WTC11 (cell line): ENCODE measurements at regions not wholly inside any gene's neighbourhood (a gene's known extent, or its start where the extent isn't known, plus 50 kb on each side); places are given as distances from the start of the nearest gene placed in this dataset.

Experiments used
- ATAC-seq: fragments of 200-7000 bp; cut with Tn5 transposase; 2 replicates; pipeline ENCODE4 v1.10.0; 2021; ENCODE audit warnings: mild to moderate bottlenecking, moderate library complexity
- CTCF ChIA-PET: fragments of 300-600 bp; sonication (Branson Sonifier 250); formaldehyde crosslinking; loops from one replicate; lab custom pipeline; 2021; ENCODE audit warnings: antibody characterized with exemption; lab: Charles Lee
- POLR2A ChIA-PET: fragments of 350-600 bp; sonication (Branson Sonifier 250); formaldehyde crosslinking; loops from one replicate; lab custom pipeline; 2021; ENCODE audit warnings: antibody characterized with exemption; lab: Charles Lee
- DNase-seq: peaks from one replicate; pipeline ENCODE4 v3.0.0; 2021; ENCODE audit warnings: low spot score
- H3K27ac Mint-ChIP-seq: 2 replicates; pipeline ENCODE4 v1.8.0; 2021; ENCODE audit warnings: mixed read lengths
- H3K27me3 Mint-ChIP-seq: 2 replicates; pipeline ENCODE4 v1.8.0; 2021; ENCODE audit warnings: low read depth, mild to moderate bottlenecking, moderate library complexity, mixed read lengths
- H3K36me3 Mint-ChIP-seq: 2 replicates; pipeline ENCODE4 v1.8.0; 2021; ENCODE audit warnings: mixed read lengths
- H3K4me1 Mint-ChIP-seq: 2 replicates; pipeline ENCODE4 v1.8.0; 2022; ENCODE audit warnings: mixed read lengths
- H3K4me3 Mint-ChIP-seq: 2 replicates; pipeline ENCODE4 v1.8.0; 2021; ENCODE audit warnings: mild to moderate bottlenecking, moderate library complexity, mixed read lengths
- H3K9me3 Mint-ChIP-seq: 2 replicates; pipeline ENCODE4 v1.8.0; 2021; ENCODE audit warnings: mixed read lengths
- AR ChIP-seq: fragments of 250-450 bp; sonication (Bioruptor Pico); IDR thresholded peaks from 2 replicates; pipeline ENCODE4 v1.9.0; 2021; ENCODE audit warnings: mild to moderate bottlenecking
- ARID4B ChIP-seq: sonication (generic); formaldehyde crosslinking; IDR thresholded peaks from 2 replicates; pipeline ENCODE4 v1.8.0; 2023; ENCODE audit warnings: missing genetic modification reagents, mild to moderate bottlenecking, borderline replicate concordance
- ATF1 ChIP-seq: sonication (generic); formaldehyde crosslinking; IDR thresholded peaks from 2 replicates; pipeline ENCODE4 v1.8.1; 2023; ENCODE audit warnings: mild to moderate bottlenecking, moderate library complexity, missing genetic modification reagents
- ATF2 ChIP-seq: sonication (generic); formaldehyde crosslinking; IDR thresholded peaks from 2 replicates; pipeline ENCODE4 v1.8.1; 2022; ENCODE audit warnings: low read depth, missing genetic modification reagents, borderline replicate concordance
- CREB1 ChIP-seq: sonication (generic); formaldehyde crosslinking; IDR thresholded peaks from 2 replicates; pipeline ENCODE4 v1.8.0; 2023; ENCODE audit warnings: mild to moderate bottlenecking, missing genetic modification reagents
- ELF4 ChIP-seq: sonication (generic); formaldehyde crosslinking; IDR thresholded peaks from 2 replicates; pipeline ENCODE4 v1.8.1; 2022; ENCODE audit warnings: low read depth, mild to moderate bottlenecking, moderate library complexity, missing genetic modification reagents
- FOXP1 ChIP-seq: sonication (generic); formaldehyde crosslinking; IDR thresholded peaks from 2 replicates; pipeline ENCODE4 v1.8.0; 2022; ENCODE audit warnings: missing genetic modification reagents, mild to moderate bottlenecking, moderate library complexity, borderline replicate concordance
- JAZF1 ChIP-seq: fragments of 250-450 bp; sonication (Bioruptor Pico); IDR thresholded peaks from 2 replicates; pipeline ENCODE4 v1.9.0; 2021; ENCODE audit warnings: moderate library complexity, mild to moderate bottlenecking, inconsistent platforms
- JUN ChIP-seq: sonication (generic); formaldehyde crosslinking; IDR thresholded peaks from 2 replicates; pipeline ENCODE4 v1.8.0; 2023; ENCODE audit warnings: mild to moderate bottlenecking, missing genetic modification reagents
- MYBL2 ChIP-seq: sonication (generic); formaldehyde crosslinking; IDR thresholded peaks from 2 replicates; pipeline ENCODE4 v1.8.1; 2023; ENCODE audit warnings: mild to moderate bottlenecking, moderate library complexity, missing genetic modification reagents
- NFE2L1 ChIP-seq: sonication (generic); formaldehyde crosslinking; IDR thresholded peaks from 2 replicates; pipeline ENCODE4 v1.8.1; 2023; ENCODE audit warnings: missing genetic modification reagents
- PRDM15 ChIP-seq: sonication (generic); formaldehyde crosslinking; IDR thresholded peaks from 2 replicates; pipeline ENCODE4 v1.8.0; 2022; ENCODE audit warnings: missing genetic modification reagents
- PREB ChIP-seq: sonication (generic); formaldehyde crosslinking; IDR thresholded peaks from 2 replicates; pipeline ENCODE4 v1.8.1; 2022; ENCODE audit warnings: mild to moderate bottlenecking, missing genetic modification reagents, moderate library complexity, borderline replicate concordance
- PRRX2 ChIP-seq: fragments of 250-450 bp; sonication (Bioruptor Pico); IDR thresholded peaks from 2 replicates; pipeline ENCODE4 v1.8.0; 2021; ENCODE audit warnings: mild to moderate bottlenecking
- RELA ChIP-seq: sonication (generic); formaldehyde crosslinking; IDR thresholded peaks from 2 replicates; pipeline ENCODE4 v1.8.1; 2022; ENCODE audit warnings: missing genetic modification reagents, mild to moderate bottlenecking, borderline replicate concordance
- RORB ChIP-seq: fragments of 250-450 bp; sonication (Bioruptor Pico); IDR thresholded peaks from 2 replicates; pipeline ENCODE4 v1.9.0; 2021; ENCODE audit warnings: mild to moderate bottlenecking
- SP1 ChIP-seq: sonication (generic); formaldehyde crosslinking; conservative IDR thresholded peaks from 2 replicates; pipeline ENCODE4 v1.8.1; 2022; ENCODE audit warnings: missing genetic modification reagents
- TEAD1 ChIP-seq: sonication (generic); formaldehyde crosslinking; IDR thresholded peaks from 2 replicates; pipeline ENCODE4 v1.8.0; 2022; ENCODE audit warnings: mild to moderate bottlenecking, missing genetic modification reagents
- ZNF317 ChIP-seq: sonication (generic); formaldehyde crosslinking; IDR thresholded peaks from 2 replicates; pipeline ENCODE4 v1.8.1; 2023; ENCODE audit warnings: low read depth, mild to moderate bottlenecking, moderate library complexity, missing genetic modification reagents, borderline replicate concordance
- ZNF425 ChIP-seq: fragments of 250-450 bp; sonication (Bioruptor Pico); conservative IDR thresholded peaks from 2 replicates; pipeline ENCODE4 v1.9.0; 2021; ENCODE audit warnings: mild to moderate bottlenecking

- no peak overlapping the region for H3K27ac Mint-ChIP-seq
- ATAC-seq (no peak), DNase-seq (no peak)
- peaks cover 3% of the 10 kb centered on the region; the same call in 1 of the 2 replicates for H3K36me3 Mint-ChIP-seq
- POLR2A ChIA-PET: no interaction called here
- H3K4me3 Mint-ChIP-seq: no peak overlapping the region
- no peak for TF ChIP-seq SP1 (CRISPR knock-in tag)
- no peak for TF ChIP-seq RORB
- no peak for TF ChIP-seq JAZF1
- no peak for TF ChIP-seq RELA (CRISPR knock-in tag)
- no peak for TF ChIP-seq ZNF317
- no peak for TF ChIP-seq CREB1 (CRISPR knock-in tag)
- TF ChIP-seq MYBL2 (CRISPR knock-in tag): no peak
- TF ChIP-seq ATF2 (CRISPR knock-in tag): no peak
- no peak for TF ChIP-seq PRDM15 (CRISPR knock-in tag)
- no peak for TF ChIP-seq ELF4 (CRISPR knock-in tag)
- no peak for TF ChIP-seq NFE2L1
- TF ChIP-seq ZNF425 (CRISPR knock-in tag): no peak
- TF ChIP-seq PRRX2: no peak
- TF ChIP-seq PREB (CRISPR knock-in tag): no peak
- no peak for TF ChIP-seq FOXP1
- no peak for TF ChIP-seq ATF1 (CRISPR knock-in tag)
- TF ChIP-seq JUN (CRISPR knock-in tag): no peak
- TF ChIP-seq TEAD1 (CRISPR knock-in tag): no peak
- TF ChIP-seq AR (CRISPR knock-in tag): no peak
- TF ChIP-seq ARID4B (CRISPR knock-in tag): no peak
- H3K9me3 Mint-ChIP-seq: peaks cover 15% of the 10 kb centered on the region
- CTCF ChIA-PET: no interaction called here
- H3K4me1 Mint-ChIP-seq: no peaks in the 10 kb centered on the region
- no peaks in the 10 kb centered on the region for H3K27me3 Mint-ChIP-seq
Observed at GRCh38 chrX:117765211-117765610, 351.4 kb downstream of the KLHL13 start.
